ENCODE measurements at regions not wholly inside any gene's neighbourhood (a gene's known extent, or its start where the extent isn't known, plus 50 kb on each side); places are given as distances from the start of the nearest gene placed in this dataset.
A peak's percentile ranks its signal among the peaks of the same experiment; 100 is the strongest.

DNA sequence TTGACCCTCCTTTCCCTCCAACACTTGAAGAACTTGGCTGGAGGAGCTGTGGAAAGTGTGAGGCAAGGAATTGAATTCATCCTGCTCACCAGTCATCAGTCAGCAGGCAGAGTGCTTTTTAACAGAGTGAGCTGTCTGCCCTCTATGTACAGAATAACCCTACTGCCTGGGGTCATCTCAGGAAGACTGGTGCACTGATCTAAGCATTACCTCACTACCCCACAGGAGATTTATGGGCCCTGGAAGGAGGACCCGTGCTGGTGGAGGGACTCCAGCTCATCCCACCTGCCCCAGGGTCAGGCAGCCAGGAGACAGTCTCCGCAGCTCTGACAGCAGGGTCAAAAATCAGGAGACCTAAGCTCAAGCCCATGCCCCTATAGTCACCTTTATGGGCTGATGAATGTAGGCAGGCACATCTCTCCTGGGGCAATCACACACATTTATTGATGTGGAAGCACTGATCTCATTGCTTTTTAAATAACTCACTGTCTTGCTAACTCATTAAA, 270.8 kb upstream of the SESN3 start:
- Histone ChIP-seq H3K4me3 (ENCODE audit: low read length) (no peak overlapping the region), H3K4me1 (ENCODE audit: control insufficient read depth, insufficient read depth, low read length) (no peaks in the 10 kb centered on the region), H3K36me3 (ENCODE audit: control insufficient read depth, insufficient read depth, low read length) (no peaks in the 10 kb centered on the region), H3K27me3 (ENCODE audit: control insufficient read depth, insufficient read depth, low read length) (no peaks in the 10 kb centered on the region), H3K9me3 (ENCODE audit: control insufficient read depth, low read depth, low read length) (no peaks in the 10 kb centered on the region), H3K27ac (ENCODE audit: low read length) (no peak overlapping the region)
- WGBS (ENCODE audit: insufficient coverage, low lambda C conversion rate), result no CpG with 5 or more reads among the region's 2 CpGs
- DNase-seq, result no peak

DNA sequence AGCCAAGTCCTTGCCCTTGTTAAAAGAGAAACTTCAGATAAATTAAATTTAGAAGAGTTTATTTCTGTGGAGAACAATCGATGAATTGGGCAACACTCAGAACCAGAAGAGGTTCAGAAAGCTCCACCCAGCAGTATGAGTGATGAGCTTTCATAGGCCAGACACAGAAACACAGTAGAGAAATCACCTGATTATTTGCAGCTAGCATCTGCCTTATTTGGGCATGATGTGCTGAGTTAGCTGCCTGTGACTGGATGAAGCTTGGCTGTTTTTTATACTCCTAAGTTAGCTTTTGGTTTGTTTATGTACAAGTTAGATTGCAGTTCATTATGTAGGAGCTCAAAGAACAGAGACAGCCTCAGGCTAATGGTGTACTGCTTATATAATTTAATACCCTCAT, 269.5 kb upstream of the SESN3 start:
- H3K27ac ChIP-seq (ENCODE audit: low read length), result no peak overlapping the region
- peaks cover 3% of the 10 kb centered on the region for H3K4me1 ChIP-seq (ENCODE audit: control insufficient read depth, insufficient read depth, low read length)
- no peaks in the 10 kb centered on the region for H3K27me3 ChIP-seq (ENCODE audit: control insufficient read depth, insufficient read depth, low read length)
- DNase-seq, result no peak
- H3K4me3 ChIP-seq (ENCODE audit: low read length), result no peak overlapping the region
- H3K36me3 ChIP-seq (ENCODE audit: control insufficient read depth, insufficient read depth, low read length), result no peaks in the 10 kb centered on the region
- H3K9me3 ChIP-seq (ENCODE audit: control insufficient read depth, low read depth, low read length), result no peaks in the 10 kb centered on the region
- WGBS (ENCODE audit: insufficient coverage, low lambda C conversion rate), result 80% methylated on average over 1 of the region's 1 CpG

DNA sequence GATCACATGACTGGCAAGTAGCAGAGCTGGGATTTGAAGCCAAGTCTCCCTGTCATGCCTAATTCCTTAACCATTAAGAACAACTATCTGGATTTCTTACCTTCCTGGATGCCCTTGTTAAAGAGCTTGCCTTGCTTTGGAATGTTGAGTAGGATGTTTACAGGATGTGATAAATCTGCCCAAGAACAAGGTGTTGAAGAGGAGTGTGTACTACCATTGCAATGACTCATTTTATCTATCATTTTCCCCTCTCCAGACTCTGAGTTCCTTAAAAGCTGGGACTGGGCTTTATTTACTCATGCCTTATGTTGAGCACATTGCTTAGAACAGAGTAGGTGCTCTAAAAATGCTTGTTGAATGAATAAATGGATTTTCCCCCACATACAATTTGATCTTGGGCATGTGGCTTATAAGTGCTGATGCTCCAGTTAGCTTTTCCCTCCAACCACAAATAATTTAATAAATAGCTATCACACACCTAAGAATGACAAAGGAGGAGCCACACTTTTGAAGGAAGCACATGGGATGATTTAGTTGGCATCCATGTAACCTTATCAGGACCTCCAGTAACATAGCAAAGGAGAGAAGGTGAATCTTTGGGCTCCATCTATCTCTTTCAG, 268.6 kb upstream of the SESN3 start:
- Histone ChIP-seq H3K27me3 (ENCODE audit: control insufficient read depth, insufficient read depth, low read length) (no peaks in the 10 kb centered on the region), H3K27ac (ENCODE audit: low read length) (no peak overlapping the region), H3K4me1 (ENCODE audit: control insufficient read depth, insufficient read depth, low read length) (peaks cover 6% of the 10 kb centered on the region), H3K9me3 (ENCODE audit: control insufficient read depth, low read depth, low read length) (no peaks in the 10 kb centered on the region), H3K4me3 (ENCODE audit: low read length) (no peak overlapping the region), H3K36me3 (ENCODE audit: control insufficient read depth, insufficient read depth, low read length) (no peaks in the 10 kb centered on the region)
- no peak for DNase-seq

DNA sequence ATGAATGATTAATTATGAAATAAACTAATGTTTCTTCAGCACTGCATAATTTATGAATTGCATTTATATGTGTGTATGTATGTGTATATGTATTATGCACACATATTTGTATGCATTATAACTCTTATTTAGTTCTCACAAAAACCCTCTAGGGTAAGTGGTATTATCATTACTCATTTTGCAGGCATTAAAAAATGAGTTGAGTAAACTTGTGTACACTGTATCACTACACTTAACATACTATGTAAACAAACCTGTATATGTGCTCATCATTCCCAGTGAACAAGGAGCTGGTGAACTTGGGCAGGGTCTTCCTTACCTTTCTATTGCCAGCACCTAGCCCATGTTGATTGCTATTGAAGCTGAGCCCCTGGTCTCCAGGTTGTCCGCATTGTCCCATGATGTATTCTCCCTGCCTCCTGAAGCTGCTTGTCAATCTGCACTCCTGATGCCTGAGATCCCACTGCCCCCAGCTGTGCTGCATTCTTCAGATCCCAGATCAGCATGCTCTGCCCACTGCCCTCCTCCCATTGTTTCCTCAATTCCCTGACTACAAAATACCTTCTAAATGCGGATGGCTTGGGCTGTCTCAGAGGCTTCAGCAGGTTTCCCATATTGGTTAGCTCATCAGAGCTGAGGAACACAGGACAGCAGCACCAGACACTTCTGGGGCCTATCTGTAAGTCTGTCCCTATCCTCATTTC, 267.9 kb upstream of the SESN3 start:
- no peak for DNase-seq
- H3K9me3 ChIP-seq (ENCODE audit: control insufficient read depth, low read depth, low read length), result peaks cover 4% of the 10 kb centered on the region
- H3K4me3 ChIP-seq (ENCODE audit: low read length), result no peak overlapping the region
- H3K36me3 ChIP-seq (ENCODE audit: control insufficient read depth, insufficient read depth, low read length), result no peaks in the 10 kb centered on the region
- 60% methylated on average over 1 of the region's 2 CpGs for WGBS (ENCODE audit: insufficient coverage, low lambda C conversion rate)
- H3K27ac ChIP-seq (ENCODE audit: low read length), result no peak overlapping the region
- no peaks in the 10 kb centered on the region for H3K27me3 ChIP-seq (ENCODE audit: control insufficient read depth, insufficient read depth, low read length)
- peaks cover 6% of the 10 kb centered on the region for H3K4me1 ChIP-seq (ENCODE audit: control insufficient read depth, insufficient read depth, low read length)

DNA sequence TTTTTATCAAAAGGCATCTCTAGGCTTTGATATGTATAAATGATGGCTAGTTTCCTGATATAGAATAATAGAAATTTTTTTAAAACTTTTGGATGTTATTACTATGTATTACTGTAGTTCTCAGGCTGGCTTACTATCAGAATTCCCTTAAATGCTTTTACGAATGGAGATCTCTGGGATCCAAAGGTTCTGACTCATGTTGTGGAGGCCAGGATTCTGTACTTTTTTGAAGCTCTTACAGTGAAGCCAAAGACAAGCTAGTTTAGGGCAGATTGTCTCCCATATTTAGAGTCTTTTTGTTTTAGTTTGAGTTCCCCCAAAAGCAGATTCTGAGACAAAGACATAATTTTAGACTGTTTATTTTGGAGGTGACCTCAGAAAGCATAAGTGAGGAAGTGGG, 265.9 kb upstream of the SESN3 start:
- peaks cover 6% of the 10 kb centered on the region for H3K4me1 ChIP-seq (ENCODE audit: control insufficient read depth, insufficient read depth, low read length)
- no peak overlapping the region for H3K4me3 ChIP-seq (ENCODE audit: low read length)
- H3K9me3 ChIP-seq (ENCODE audit: control insufficient read depth, low read depth, low read length), result peaks cover 4% of the 10 kb centered on the region
- no CpG with 5 or more reads among the region's 1 CpG for WGBS (ENCODE audit: insufficient coverage, low lambda C conversion rate)
- H3K27me3 ChIP-seq (ENCODE audit: control insufficient read depth, insufficient read depth, low read length), result no peaks in the 10 kb centered on the region
- DNase-seq, result no peak
- no peak overlapping the region for H3K27ac ChIP-seq (ENCODE audit: low read length)
- no peaks in the 10 kb centered on the region for H3K36me3 ChIP-seq (ENCODE audit: control insufficient read depth, insufficient read depth, low read length)

DNA sequence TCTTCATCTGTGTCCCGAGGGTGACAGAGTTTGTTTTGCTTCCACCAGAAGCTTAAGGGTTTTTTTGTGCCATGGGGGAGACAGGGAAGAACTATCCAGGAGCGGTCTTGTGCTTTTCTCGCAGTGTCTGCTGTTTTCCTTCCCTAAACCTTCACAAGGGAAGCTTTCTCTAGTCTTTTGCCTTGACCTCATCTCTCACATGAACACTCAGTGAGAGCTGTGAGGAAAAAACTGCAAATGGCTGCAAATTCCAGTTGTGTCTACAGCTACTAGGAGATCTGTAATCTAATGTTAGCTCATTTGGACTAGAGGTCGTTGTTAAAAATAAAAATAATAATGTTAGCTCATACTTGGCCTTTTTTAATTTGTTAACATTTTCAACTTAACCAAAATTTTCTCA, 264.7 kb upstream of the SESN3 start:
- H3K4me1 ChIP-seq (ENCODE audit: control insufficient read depth, insufficient read depth, low read length), result peaks cover 6% of the 10 kb centered on the region
- H3K27me3 ChIP-seq (ENCODE audit: control insufficient read depth, insufficient read depth, low read length), result no peaks in the 10 kb centered on the region
- no peaks in the 10 kb centered on the region for H3K36me3 ChIP-seq (ENCODE audit: control insufficient read depth, insufficient read depth, low read length)
- peak overlapping the region; percentile 44 for H3K27ac ChIP-seq (ENCODE audit: low read length)
- H3K4me3 ChIP-seq (ENCODE audit: low read length), result no peak overlapping the region
- WGBS (ENCODE audit: insufficient coverage, low lambda C conversion rate), result no CpG with 5 or more reads among the region's 4 CpGs
- peaks cover 4% of the 10 kb centered on the region for H3K9me3 ChIP-seq (ENCODE audit: control insufficient read depth, low read depth, low read length)
- peak; percentile 40 to 56 for DNase-seq

DNA sequence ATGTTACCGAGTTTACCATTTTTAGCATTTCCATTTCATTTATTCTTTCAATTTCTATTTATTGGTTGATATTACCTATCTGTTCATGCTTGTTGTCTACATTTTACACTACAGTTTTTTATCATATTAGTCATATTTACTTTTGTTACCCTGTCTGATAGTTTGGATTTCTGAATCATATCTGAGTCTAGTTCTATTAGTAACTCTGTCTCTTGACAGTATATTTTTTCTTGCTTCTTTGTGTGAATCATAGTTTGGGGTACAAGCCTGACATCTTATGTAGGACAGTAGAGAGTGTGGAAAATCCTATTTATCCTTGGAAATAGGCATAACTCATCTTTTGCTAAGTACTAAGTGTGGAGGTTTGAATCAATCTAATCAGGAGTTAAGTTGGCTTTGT, 263.9 kb upstream of the SESN3 start:
- H3K36me3 ChIP-seq (ENCODE audit: control insufficient read depth, insufficient read depth, low read length), result no peaks in the 10 kb centered on the region
- DNase-seq, result no peak
- no peak overlapping the region for H3K27ac ChIP-seq (ENCODE audit: low read length)
- H3K27me3 ChIP-seq (ENCODE audit: control insufficient read depth, insufficient read depth, low read length), result no peaks in the 10 kb centered on the region
- peaks cover 4% of the 10 kb centered on the region for H3K9me3 ChIP-seq (ENCODE audit: control insufficient read depth, low read depth, low read length)
- no peak overlapping the region for H3K4me3 ChIP-seq (ENCODE audit: low read length)
- H3K4me1 ChIP-seq (ENCODE audit: control insufficient read depth, insufficient read depth, low read length), result peaks cover 6% of the 10 kb centered on the region
- 100% methylated on average over 1 of the region's 1 CpG for WGBS (ENCODE audit: insufficient coverage, low lambda C conversion rate)

DNA sequence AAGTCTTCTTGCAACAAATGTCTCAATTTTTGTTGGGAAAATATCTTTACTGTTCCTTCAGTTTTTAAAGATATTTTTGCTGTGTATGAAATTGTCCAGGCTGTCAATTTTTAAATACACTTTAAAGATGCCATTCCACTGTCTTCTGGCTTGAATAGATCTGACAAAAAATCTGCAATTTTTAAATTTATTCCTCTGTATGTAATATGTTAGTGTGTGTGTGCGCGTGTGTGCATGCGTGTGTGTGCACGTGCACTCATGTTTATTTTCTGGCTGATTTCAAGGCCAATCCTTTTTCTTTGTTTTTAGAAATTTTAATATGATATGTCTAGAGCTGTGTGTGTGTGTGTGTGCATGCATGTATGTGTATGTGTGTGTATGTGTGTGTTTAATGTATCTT, 263.2 kb upstream of the SESN3 start:
- H3K9me3 ChIP-seq (ENCODE audit: control insufficient read depth, low read depth, low read length), result peaks cover 4% of the 10 kb centered on the region
- no peak for DNase-seq
- no peak overlapping the region for H3K4me3 ChIP-seq (ENCODE audit: low read length)
- no peaks in the 10 kb centered on the region for H3K27me3 ChIP-seq (ENCODE audit: control insufficient read depth, insufficient read depth, low read length)
- peaks cover 6% of the 10 kb centered on the region for H3K4me1 ChIP-seq (ENCODE audit: control insufficient read depth, insufficient read depth, low read length)
- WGBS (ENCODE audit: insufficient coverage, low lambda C conversion rate), result no CpG with 5 or more reads among the region's 4 CpGs
- H3K36me3 ChIP-seq (ENCODE audit: control insufficient read depth, insufficient read depth, low read length), result no peaks in the 10 kb centered on the region
- H3K27ac ChIP-seq (ENCODE audit: low read length), result no peak overlapping the region

DNA sequence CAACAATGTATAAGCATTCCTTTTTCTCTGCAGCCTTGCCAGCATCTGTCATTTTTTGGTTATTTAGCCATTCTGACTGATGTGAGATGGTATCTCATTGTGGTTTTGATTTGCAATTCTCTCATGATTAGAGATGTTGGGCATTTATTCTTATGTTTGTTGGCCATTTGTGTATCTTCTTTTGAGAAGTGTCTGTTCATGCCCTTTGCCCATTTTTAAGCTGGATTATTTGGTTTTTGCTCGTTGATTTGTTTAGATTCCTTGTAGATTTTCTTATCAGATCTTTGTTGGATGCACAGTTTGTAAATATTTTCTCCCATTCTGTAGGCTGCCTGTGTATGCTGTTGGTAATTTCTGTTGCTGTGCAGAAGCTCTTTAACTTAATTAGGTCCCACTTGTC, 259.6 kb upstream of the SESN3 start:
- no peaks in the 10 kb centered on the region for H3K27me3 ChIP-seq (ENCODE audit: control insufficient read depth, insufficient read depth, low read length)
- H3K9me3 ChIP-seq (ENCODE audit: control insufficient read depth, low read depth, low read length), result peaks cover 4% of the 10 kb centered on the region
- H3K27ac ChIP-seq (ENCODE audit: low read length), result no peak overlapping the region
- H3K4me3 ChIP-seq (ENCODE audit: low read length), result no peak overlapping the region
- peaks cover 10% of the 10 kb centered on the region for H3K4me1 ChIP-seq (ENCODE audit: control insufficient read depth, insufficient read depth, low read length)
- no peaks in the 10 kb centered on the region for H3K36me3 ChIP-seq (ENCODE audit: control insufficient read depth, insufficient read depth, low read length)
- no peak for DNase-seq
- no CpG with 5 or more reads among the region's 1 CpG for WGBS (ENCODE audit: insufficient coverage, low lambda C conversion rate)

DNA sequence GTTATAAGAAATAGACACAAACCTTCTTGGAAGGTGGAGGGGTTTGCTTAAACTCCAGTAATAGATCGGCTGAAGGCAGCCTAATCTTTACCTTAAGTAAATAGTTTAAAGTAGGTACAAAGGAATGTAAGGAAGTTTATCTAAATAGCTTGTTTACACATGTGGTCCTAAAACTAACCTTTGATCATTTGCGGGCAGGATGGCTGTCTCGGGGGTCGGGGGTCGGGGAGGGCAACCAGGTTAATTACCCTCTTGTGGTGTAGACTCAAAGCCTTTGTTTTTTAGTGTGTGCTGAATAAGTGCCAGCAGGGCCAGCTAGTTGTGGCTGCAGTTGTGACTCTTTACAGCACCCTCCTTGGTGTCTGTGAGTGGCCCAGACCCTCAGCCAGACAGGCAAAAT, 256.9 kb upstream of the SESN3 start:
- Histone ChIP-seq H3K27ac (ENCODE audit: low read length) (no peak overlapping the region), H3K4me1 (ENCODE audit: control insufficient read depth, insufficient read depth, low read length) (peaks cover 5% of the 10 kb centered on the region), H3K36me3 (ENCODE audit: control insufficient read depth, insufficient read depth, low read length) (no peaks in the 10 kb centered on the region), H3K27me3 (ENCODE audit: control insufficient read depth, insufficient read depth, low read length) (no peaks in the 10 kb centered on the region), H3K9me3 (ENCODE audit: control insufficient read depth, low read depth, low read length) (no peaks in the 10 kb centered on the region), H3K4me3 (ENCODE audit: low read length) (no peak overlapping the region)
- 0% methylated on average over 1 of the region's 5 CpGs for WGBS (ENCODE audit: insufficient coverage, low lambda C conversion rate)
- peak in 1 of 2 donors; percentile 46 for DNase-seq

DNA sequence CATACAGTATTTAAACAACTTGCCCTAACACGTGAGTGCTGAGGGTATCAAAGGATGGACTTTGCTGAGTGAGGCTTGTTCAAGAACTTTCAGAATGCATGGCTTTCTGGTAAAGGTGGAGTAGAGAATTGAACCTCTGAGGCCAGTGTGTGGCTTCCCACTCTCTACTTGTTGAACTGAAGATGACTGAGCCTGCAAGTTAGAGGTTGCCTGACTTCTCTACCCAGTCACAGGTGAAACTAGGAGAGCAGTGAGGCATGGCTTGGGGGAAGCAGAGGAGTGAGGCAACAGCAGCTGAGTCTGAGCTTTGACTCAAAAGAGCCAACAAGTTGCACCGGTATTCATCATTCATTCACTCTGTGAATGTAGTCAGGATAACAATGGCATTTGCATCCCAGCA, 256.4 kb upstream of the SESN3 start:
- Histone ChIP-seq H3K4me1 (ENCODE audit: control insufficient read depth, insufficient read depth, low read length) (peaks cover 5% of the 10 kb centered on the region), H3K27me3 (ENCODE audit: control insufficient read depth, insufficient read depth, low read length) (no peaks in the 10 kb centered on the region), H3K4me3 (ENCODE audit: low read length) (no peak overlapping the region), H3K9me3 (ENCODE audit: control insufficient read depth, low read depth, low read length) (no peaks in the 10 kb centered on the region), H3K27ac (ENCODE audit: low read length) (no peak overlapping the region), H3K36me3 (ENCODE audit: control insufficient read depth, insufficient read depth, low read length) (no peaks in the 10 kb centered on the region)
- WGBS (ENCODE audit: insufficient coverage, low lambda C conversion rate), result 20% methylated on average over 1 of the region's 2 CpGs
- DNase-seq, result peak in 1 of 2 donors; percentile 50

All from large intestine (tissue), 3 donors.